ENCODE measurements at regions not wholly inside any gene's neighbourhood (a gene's known extent, or its start where the extent isn't known, plus 50 kb on each side); places are given as distances from the start of the nearest gene placed in this dataset.

- no peak for TF ChIP-seq PRDM15 (CRISPR knock-in tag; IDR thresholded peaks at IDR 0.05)
These were observed 669.6 kb upstream of the PCDH10 start (continued) for GRCh38 chr4:132479543-132479942.

- TF ChIP-seq ZNF207 (IDR thresholded peaks at IDR 0.05; ENCODE audit: borderline replicate concordance), result no peak
- TF ChIP-seq KDM4B (CRISPR knock-in tag; IDR thresholded peaks at IDR 0.05), result no peak
- no peak for TF ChIP-seq MLX (CRISPR knock-in tag; IDR thresholded peaks at IDR 0.05)
- TF ChIP-seq ZFYVE20 (CRISPR knock-in tag; IDR thresholded peaks at IDR 0.05; ENCODE audit: borderline replicate concordance, low read depth), result no peak
- no peak for TF ChIP-seq HNRNPH1 (optimal IDR thresholded peaks at IDR 0.05; ENCODE audit: low read depth, low read length)
- no peak for TF ChIP-seq NCOA2 (CRISPR knock-in tag; IDR thresholded peaks at IDR 0.05)
- Histone ChIP-seq H3K79me2 (ENCODE audit: insufficient read depth, low read length) (no peaks in the 10 kb centered on the region), H3K4me1 (ENCODE audit: insufficient read depth, low read length) (no peaks in the 10 kb centered on the region), H3K9me3 (ENCODE audit: low read length) (peaks cover 28% of the 10 kb centered on the region), H3K27me3 (ENCODE audit: control insufficient read depth in 1 of 2, insufficient read depth in 2 of 2, low read length in 2 of 2) (no peaks in the 10 kb centered on the region), H3K9ac (ENCODE audit: insufficient read depth, low read depth, low read length) (no peak overlapping the region), H3K36me3 (replicated peaks in 1 of 2; ENCODE audit: control insufficient read depth in 1 of 2, insufficient read depth in 2 of 2, low read length in 2 of 2) (no peaks in the 10 kb centered on the region), H2AFZ (ENCODE audit: low read length) (no peak overlapping the region), H4K20me1 (ENCODE audit: insufficient read depth, low read length) (no peaks in the 10 kb centered on the region), H3K27ac (ENCODE audit: extremely low read length, insufficient read depth, low read length) (no peak overlapping the region), H3K4me2 (ENCODE audit: low read depth, low read length) (no peak overlapping the region), H3K4me3 (replicated peaks in 1 of 3; ENCODE audit: insufficient read depth in 1 of 3, low read depth in 2 of 3, low read length in 3 of 3) (no peak overlapping the region)
- ATAC-seq (no peak), FAIRE-seq (no peak), DNase-seq (ENCODE audit: low spot score) (no peak)
- WGBS (ENCODE audit: low lambda C conversion rate), result 16% methylated on average over 3 of the region's 3 CpGs
- intact Hi-C loops (cut with micrococcal nuclease; ENCODE audit: unreplicated experiment), result no loop called here
- CTCF ChIA-PET (ENCODE audit: low intra/inter-chr PET ratio, low total read pairs), result no interaction called here
- in situ Hi-C loops (cut with HindIII; ENCODE audit: extremely low pct_ligation_motif_present, low pct_unique_long_range_greater_than_20kb), result no loop called here
- POLR2A ChIA-PET, result no interaction called here
- BruUV-seq (replicated peaks), result no TSS peak
These were observed 660.5 kb upstream of the PCDH10 start for GRCh38 chr4:132488555-132488954.

Measured in HepG2 (cell line).